ENCODE measurements at regions not wholly inside any gene's neighbourhood (a gene's known extent, or its start where the extent isn't known, plus 50 kb on each side); places are given as distances from the start of the nearest gene placed in this dataset.
"Not testable (repeated sequence)": the region's sequence is repeated elsewhere in the genome, so short reads cannot be mapped to it uniquely, and the experiment has no call there.

GRCh38 chr12:23359975-23360701 lies 589.3 kb downstream of the SOX5 start:
- DNase-seq (ENCODE audit: low read depth, low spot score): no peak

- no peak for DNase-seq (ENCODE audit: low read depth, low spot score)
Observed at GRCh38 chr12:23361971-23362370, 587.5 kb downstream of the SOX5 start.

DNA sequence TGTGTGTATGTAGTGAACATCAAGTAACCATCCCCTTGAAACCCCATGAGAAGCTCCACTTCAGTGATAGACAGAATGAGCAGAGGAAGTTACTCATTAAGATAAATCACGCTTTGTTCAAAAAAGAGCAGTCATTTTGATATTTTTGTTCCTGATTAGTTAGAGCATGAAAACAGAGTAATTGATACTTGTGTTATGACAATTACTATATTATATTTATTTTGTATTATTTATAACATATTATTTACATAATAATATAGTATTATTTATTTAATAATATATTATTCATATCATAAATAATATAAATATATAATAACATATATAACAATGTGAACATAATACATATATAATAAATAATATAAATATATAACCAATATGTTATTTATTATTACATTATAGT lies 580.9 kb downstream of the SOX5 start:
- DNase-seq (ENCODE audit: low read depth, low spot score): no peak

DNA sequence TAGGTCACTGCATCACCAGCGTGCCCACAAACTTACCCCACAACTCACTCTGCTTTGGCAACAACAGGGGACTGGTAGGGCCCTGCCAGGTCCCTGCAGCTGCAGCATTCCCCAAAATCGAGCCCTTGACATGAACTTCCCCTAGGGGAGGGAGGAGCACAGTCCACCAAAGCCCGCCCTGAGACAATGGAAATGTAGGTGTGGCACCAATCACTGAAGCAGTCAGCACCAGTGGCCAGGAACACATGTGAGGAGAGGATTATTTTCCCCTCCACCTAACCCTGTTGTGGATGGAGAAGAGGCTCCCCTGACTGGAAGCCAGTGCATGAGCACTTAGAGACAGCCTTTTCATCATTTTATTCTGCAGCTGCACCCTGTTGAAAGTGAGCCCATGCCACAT lies 573.8 kb downstream of the SOX5 start:
- DNase-seq (ENCODE audit: low read depth, low spot score): no peak

DNA sequence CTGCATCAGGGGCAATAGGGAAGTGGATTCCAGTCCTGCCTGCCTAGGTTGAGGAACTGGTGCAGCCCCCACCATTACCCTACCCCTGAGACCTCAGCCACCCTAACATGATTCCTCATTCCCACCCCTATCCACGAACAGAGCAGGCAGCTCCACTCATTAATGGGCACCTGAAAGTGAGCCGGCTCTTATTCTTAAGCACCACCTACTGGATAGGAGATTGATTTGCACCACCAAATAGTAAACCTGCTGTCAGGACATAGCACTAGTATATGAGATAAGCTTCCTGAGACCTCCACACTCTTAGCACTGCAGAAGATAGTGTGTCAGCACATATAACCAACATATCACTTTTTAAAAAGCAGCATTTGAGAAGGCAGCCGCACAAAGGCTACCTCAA lies 573.2 kb downstream of the SOX5 start:
- no peak for DNase-seq (ENCODE audit: low read depth, low spot score)

DNA sequence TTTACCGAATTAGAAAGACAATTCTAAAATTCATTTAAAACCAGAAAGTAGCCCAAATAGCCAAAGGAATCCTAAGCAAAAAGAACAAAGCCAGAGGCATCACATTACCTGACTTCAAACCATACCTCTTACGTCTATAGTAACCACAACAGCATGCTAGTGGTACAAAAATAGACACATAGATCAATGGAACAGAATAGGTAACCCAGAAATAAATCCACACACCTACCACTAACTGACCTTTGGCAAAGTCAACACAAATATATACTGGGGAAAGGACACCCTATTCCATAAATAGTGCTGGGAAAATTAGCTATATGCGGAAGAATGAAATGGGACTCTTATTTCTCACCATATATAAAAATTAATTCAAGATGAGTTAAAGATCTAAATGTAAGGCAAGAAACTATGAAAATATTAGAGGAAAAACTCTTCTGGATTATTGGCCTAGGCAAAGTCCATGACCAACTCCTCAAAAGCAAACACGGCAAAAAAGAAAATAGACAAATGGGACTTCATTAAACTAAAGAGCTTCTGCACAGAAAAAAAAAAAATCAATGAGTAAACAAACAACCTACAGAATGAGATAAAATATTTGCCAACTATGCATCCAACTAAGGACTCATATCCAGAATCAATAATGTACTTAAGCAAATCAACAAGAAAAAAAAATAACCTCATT lies 568.9 kb downstream of the SOX5 start:
- DNase-seq (ENCODE audit: low read depth, low spot score): no peak

- not testable (repeated sequence) for DNase-seq (ENCODE audit: low read depth, low spot score)
Observed at GRCh38 chr12:23388898-23389297, 560.6 kb downstream of the SOX5 start.

- DNase-seq (ENCODE audit: low read depth, low spot score): not testable (repeated sequence)
Observed at GRCh38 chr12:23389315-23389714, 560.2 kb downstream of the SOX5 start.

- DNase-seq (ENCODE audit: low read depth, low spot score): no peak
Observed at GRCh38 chr12:23399402-23399933, 550.0 kb downstream of the SOX5 start.

- DNase-seq (ENCODE audit: low read depth, low spot score): no peak
Observed at GRCh38 chr12:23415180-23415579, 534.3 kb downstream of the SOX5 start.

- DNase-seq (ENCODE audit: low read depth, low spot score): no peak
Observed at GRCh38 chr12:23421556-23421955, 527.9 kb downstream of the SOX5 start.

DNA sequence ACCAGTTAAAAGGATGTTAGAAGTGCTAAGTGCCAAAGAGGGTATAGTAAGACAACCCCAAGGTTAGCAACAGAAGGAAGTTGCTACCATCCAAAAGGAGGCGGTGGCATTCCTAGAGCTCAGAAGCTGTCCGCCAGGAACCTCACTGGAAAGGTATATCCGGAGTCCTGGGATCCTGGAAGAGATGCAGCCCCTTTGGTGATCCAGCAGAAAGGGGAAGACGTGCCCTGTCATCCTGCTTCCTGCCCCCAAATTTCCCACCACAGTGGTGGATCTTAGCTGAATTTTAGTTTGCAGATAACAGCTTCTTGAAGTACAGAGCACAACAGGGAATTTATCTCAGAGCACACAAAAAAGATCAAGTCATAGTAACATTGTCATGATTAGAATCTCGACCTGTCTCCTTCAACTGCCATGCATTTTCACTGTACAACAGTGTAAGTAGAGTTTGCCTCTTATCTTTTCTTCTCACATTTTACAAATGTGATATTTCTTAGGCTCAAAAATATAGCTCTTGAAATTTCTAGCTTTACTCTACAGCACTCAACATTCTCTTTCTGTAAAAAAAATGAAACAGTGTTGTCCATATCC lies 526.3 kb downstream of the SOX5 start:
- no peak for DNase-seq (ENCODE audit: low read depth, low spot score)

DNA sequence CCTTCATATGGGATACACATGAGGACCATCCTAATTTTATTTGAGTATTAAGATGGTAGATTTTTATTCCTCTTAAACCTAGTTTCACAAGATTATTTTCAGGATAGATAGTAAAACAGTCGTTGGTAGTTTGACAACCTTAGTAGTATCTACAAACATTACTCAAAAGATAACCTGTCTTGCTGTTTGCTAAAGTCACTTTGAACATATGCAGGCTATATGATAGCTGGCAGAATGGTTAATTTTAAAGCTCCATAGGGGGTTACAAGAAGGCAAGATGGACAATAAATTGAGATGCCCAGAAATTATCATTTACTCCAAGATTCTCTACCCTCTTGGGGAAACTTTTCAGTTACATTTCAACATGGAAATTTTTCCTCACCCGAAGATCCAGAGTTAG lies 525.7 kb downstream of the SOX5 start:
- no peak for DNase-seq (ENCODE audit: low read depth, low spot score)

GRCh38 chr12:23424685-23425084 lies 524.8 kb downstream of the SOX5 start:
- no peak for DNase-seq (ENCODE audit: low read depth, low spot score)

GRCh38 chr12:23426328-23426727 lies 523.1 kb downstream of the SOX5 start:
- DNase-seq (ENCODE audit: low read depth, low spot score): no peak

- no peak for DNase-seq (ENCODE audit: low read depth, low spot score)
Observed at GRCh38 chr12:23428758-23429157, 520.7 kb downstream of the SOX5 start.

DNA sequence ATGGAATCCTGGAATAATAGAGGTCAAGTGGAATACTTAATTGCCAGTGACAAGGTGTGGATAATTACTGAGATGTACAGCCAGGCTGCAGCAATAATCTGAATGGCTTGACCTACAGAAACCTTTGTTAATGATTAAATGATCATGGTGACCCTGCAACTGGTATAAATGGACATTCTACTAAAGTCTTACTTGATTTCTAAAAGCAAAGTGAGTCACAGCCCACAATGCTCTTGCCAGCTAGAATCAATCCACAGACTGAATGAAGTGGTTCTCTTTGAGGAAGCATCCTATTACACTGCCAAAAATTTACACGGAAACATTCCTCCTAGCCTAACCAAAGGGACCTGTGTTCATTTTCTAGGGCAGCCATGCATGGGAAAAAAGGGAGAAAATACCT lies 518.5 kb downstream of the SOX5 start:
- no peak for DNase-seq (ENCODE audit: low read depth, low spot score)

DNA sequence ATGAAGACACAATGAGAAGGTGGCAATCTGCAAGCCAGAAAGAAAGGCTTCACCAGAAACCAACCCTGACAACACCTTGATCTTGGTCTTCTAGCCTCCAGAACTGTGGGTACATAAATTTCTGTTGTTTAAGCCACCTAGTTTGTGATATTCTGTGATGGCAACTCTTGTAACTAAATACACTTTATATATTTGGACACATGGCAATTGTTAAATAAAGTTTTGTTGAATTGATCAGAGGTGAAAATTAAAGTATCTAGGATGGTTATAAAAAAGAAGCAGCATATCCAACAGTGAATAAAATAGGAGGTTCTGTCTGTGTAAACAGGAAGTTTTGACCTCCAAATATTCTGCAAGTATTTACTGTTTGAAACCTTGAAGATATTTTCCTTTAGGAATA lies 516.3 kb downstream of the SOX5 start:
- DNase-seq (ENCODE audit: low read depth, low spot score): no peak

DNA sequence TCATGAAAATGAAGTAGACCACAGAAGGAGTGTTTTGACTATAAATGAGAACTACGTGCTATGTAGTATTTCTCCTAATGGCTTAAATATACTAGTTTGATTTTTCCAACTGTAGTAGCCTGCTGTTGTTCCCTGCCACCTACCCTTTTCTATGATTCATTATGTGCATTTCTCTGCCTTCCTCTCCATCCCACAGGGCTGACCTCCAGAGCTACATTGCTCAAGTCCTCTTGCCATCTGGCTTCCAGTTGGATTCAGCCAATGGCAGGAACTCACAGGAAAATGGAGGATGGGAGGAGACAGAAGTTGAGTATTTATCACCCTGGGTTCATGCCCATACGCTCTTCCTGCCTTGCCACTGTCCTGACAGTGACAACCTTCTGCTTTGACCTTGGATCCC lies 515.3 kb downstream of the SOX5 start:
- DNase-seq (ENCODE audit: low read depth, low spot score): no peak

DNA sequence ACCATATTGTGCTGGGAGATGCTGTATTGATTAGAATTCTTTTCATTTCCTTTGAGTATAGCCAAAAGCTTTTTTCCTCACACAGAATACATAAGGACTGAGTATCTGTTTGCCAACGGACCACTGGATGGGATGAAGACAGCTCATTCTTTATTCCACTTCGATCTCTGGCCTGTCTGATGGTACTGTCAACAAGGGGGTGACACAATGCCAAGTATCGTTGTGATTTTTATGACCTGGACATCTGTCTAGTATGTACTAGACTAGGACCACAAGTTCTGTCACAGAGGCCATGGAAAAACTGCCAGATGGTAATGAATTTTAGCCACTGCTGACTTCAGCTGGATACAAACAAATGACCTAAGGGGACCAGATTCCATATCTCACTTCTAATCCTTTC lies 502.7 kb downstream of the SOX5 start:
- DNase-seq (ENCODE audit: low read depth, low spot score): no peak

DNA sequence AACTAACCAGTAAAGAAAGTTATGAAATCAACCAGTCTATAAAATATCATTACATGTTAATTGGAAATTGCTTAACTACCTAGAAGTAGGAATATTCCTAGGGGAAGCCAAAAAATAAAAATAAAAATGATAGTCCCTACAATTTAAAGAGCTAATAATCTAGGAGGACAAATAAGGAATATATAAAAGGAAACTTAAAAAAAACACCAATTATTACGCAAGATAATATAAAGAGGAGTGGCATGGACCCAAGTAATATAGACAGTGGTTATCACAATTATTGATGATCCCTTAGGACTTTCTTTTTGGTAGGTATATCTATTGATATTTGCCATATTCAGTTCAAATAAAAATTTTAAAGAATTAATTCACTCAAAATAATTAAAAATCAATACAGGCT lies 498.7 kb downstream of the SOX5 start:
- DNase-seq (ENCODE audit: low read depth, low spot score): no peak

- no peak for DNase-seq (ENCODE audit: low read depth, low spot score)
Observed at GRCh38 chr12:23455283-23455682, 494.2 kb downstream of the SOX5 start.

- DNase-seq (ENCODE audit: low read depth, low spot score): no peak
Observed at GRCh38 chr12:23458640-23459039, 490.8 kb downstream of the SOX5 start.
